H1 (cell line): ENCODE measurements at regions not wholly inside any gene's neighbourhood (a gene's known extent, or its start where the extent isn't known, plus 50 kb on each side); places are given as distances from the start of the nearest gene placed in this dataset.
A peak's percentile ranks its signal among the peaks of the same experiment; 100 is the strongest.

Source experiments
- CTCF ChIA-PET: fragments of 300-600 bp; sonication (Branson Sonifier 250); formaldehyde crosslinking; loops from one replicate; lab custom pipeline; 2021; ENCODE audit not compliant: partially characterized antibody; lab: Charles Lee
- POLR2A ChIA-PET: fragments of 300-600 bp; sonication (Branson Sonifier 250); formaldehyde crosslinking; loops from one replicate; lab custom pipeline; 2021; ENCODE audit warnings: inconsistent platforms; ENCODE audit not compliant: partially characterized antibody; lab: Charles Lee
- DNase-seq, 2 experiments: peaks; one replicate each; pipeline versions ENCODE4 v3.0.0 to v3.0.0-alpha.2; 2010 to 2022; ENCODE audit warnings: low spot score in 2 of 2, low read depth in 1 of 2, mixed read lengths in 1 of 2
- FAIRE-seq: peaks from 2 replicates; lab custom pipeline; 2011; peaks lifted over from hg19 to GRCh38; lab: Jason Lieb, UNC
- H2AFZ ChIP-seq: 2 replicates; pipeline ENCODE4 v1.8.1; 2012; ENCODE audit warnings: low read length, inconsistent platforms
- H2AK5ac ChIP-seq: 2 replicates; pipeline ENCODE4 v1.6.1; 2013; ENCODE audit warnings: low read depth, low read length
- H2BK120ac ChIP-seq: replicated peaks from 2 replicates; pipeline ENCODE3; 2013; ENCODE audit warnings: low read depth, low read length, inconsistent platforms
- H2BK12ac ChIP-seq: 2 replicates; pipeline ENCODE4 v1.6.1; 2013; ENCODE audit warnings: low read depth, low read length
- H2BK15ac ChIP-seq: 2 replicates; pipeline ENCODE4 v1.6.1; 2013; ENCODE audit warnings: low read length
- H2BK20ac ChIP-seq: 2 replicates; pipeline ENCODE4 v1.6.1; 2013; ENCODE audit warnings: low read length
- H2BK5ac ChIP-seq: 2 replicates; pipeline ENCODE4 v1.6.1; 2013; ENCODE audit warnings: low read depth, low read length
- H3K14ac ChIP-seq: 2 replicates; pipeline ENCODE4 v1.6.1; 2013; ENCODE audit warnings: inconsistent platforms; ENCODE audit not compliant: insufficient read length
- H3K18ac ChIP-seq: 2 replicates; pipeline ENCODE4 v1.6.1; 2013; ENCODE audit warnings: low read length; ENCODE audit errors: extremely low read depth
- H3K23ac ChIP-seq: 2 replicates; pipeline ENCODE4 v1.6.1; 2013; ENCODE audit warnings: inconsistent platforms; ENCODE audit not compliant: insufficient read length
- H3K23me2 ChIP-seq: 2 replicates; pipeline ENCODE4 v1.6.1; 2013; ENCODE audit warnings: low read depth, low read length
- H3K27ac ChIP-seq: 2 replicates; pipeline ENCODE4 v1.6.1; 2011; ENCODE audit warnings: low read depth, low read length, inconsistent platforms
- H3K27me3 ChIP-seq, 4 experiments: replicated peaks in 1 of 4; 1 replicate in 1 of 4; 2 replicates in 3 of 4; pipeline versions ENCODE4 v1.6.1 to v1.8.1; 2011 to 2013; ENCODE audit warnings: low read length in 3 of 4, mild to moderate bottlenecking in 3 of 4, inconsistent platforms in 2 of 4, mixed read lengths in 2 of 4, moderate library complexity in 1 of 4; ENCODE audit not compliant: control insufficient read depth in 3 of 4, insufficient read depth in 3 of 4; ENCODE audit errors: extremely low read depth in 1 of 4
- H3K36me3 ChIP-seq, 4 experiments: 2 replicates each; pipeline versions ENCODE4 v1.6.1 to v1.8.1; 2011 to 2013; ENCODE audit warnings: mild to moderate bottlenecking in 4 of 4, low read length in 3 of 4, moderate library complexity in 2 of 4, control low read depth in 1 of 4, inconsistent platforms in 1 of 4; ENCODE audit not compliant: insufficient read depth in 4 of 4, control insufficient read depth in 2 of 4
- H3K4ac ChIP-seq: replicated peaks from 2 replicates; pipeline ENCODE3; 2013; ENCODE audit warnings: low read length, low read depth, mixed read lengths, inconsistent platforms; ENCODE audit not compliant: insufficient read length
- H3K4me1 ChIP-seq, 4 experiments: replicated peaks in 1 of 4; 1 replicate in 1 of 4; 2 replicates in 3 of 4; pipeline versions ENCODE4 v1.6.1 to v1.8.1; 2011 to 2013; ENCODE audit warnings: low read length in 3 of 4, inconsistent platforms in 2 of 4, mixed read lengths in 1 of 4; ENCODE audit not compliant: insufficient read depth in 4 of 4, control insufficient read depth in 3 of 4
- H3K4me2 ChIP-seq, 2 experiments: 2 replicates each; pipeline versions ENCODE4 v1.6.1 to v1.8.1; 2011 to 2013; ENCODE audit warnings: low read depth in 2 of 2, low read length in 2 of 2, control low read depth in 1 of 2, inconsistent platforms in 1 of 2, mild to moderate bottlenecking in 1 of 2; ENCODE audit not compliant: insufficient read depth in 1 of 2
- H3K4me3 ChIP-seq, 4 experiments: fragments of 200-600, 300-600 bp in 1 of 4; sonication (generic), shearing (Covaris generic), sonication (Bioruptor Twin) in 1 of 4; 2 replicates each; pipeline versions ENCODE4 v1.5.1 to v1.8.1; 2011 to 2016; ENCODE audit warnings: low read length in 4 of 4, low read depth in 3 of 4, control low read depth in 2 of 4, inconsistent platforms in 2 of 4, mild to moderate bottlenecking in 2 of 4, mixed read lengths in 1 of 4, moderate library complexity in 1 of 4; ENCODE audit not compliant: insufficient read depth in 2 of 4; ENCODE audit errors: extremely low read depth in 1 of 4
- H3K56ac ChIP-seq: replicated peaks from 2 replicates; pipeline ENCODE3; 2013; ENCODE audit warnings: low read depth, mild to moderate bottlenecking, mixed read lengths, low read length, inconsistent platforms; ENCODE audit not compliant: insufficient read length
- H3K79me1 ChIP-seq: 2 replicates; pipeline ENCODE4 v1.6.1; 2013; ENCODE audit warnings: low read depth, low read length, control low read depth
- H3K79me2 ChIP-seq, 2 experiments: 2 replicates each; pipeline versions ENCODE4 v1.6.1 to v1.8.1; 2012 to 2013; ENCODE audit warnings: low read length in 2 of 2, mild to moderate bottlenecking in 2 of 2, inconsistent platforms in 1 of 2; ENCODE audit not compliant: insufficient read depth in 2 of 2, control insufficient read depth in 1 of 2
- H3K9ac ChIP-seq, 4 experiments: replicated peaks in 1 of 4; 1 replicate in 1 of 4; 2 replicates in 3 of 4; pipeline versions ENCODE4 v1.6.1 to v1.8.1; 2011 to 2013; ENCODE audit warnings: low read depth in 3 of 4, low read length in 3 of 4, control low read depth in 2 of 4, mild to moderate bottlenecking in 2 of 4, moderate library complexity in 2 of 4, inconsistent platforms in 1 of 4; ENCODE audit errors: extremely low read depth in 1 of 4
- H3K9me3 ChIP-seq, 2 experiments: 2 replicates each; pipeline versions ENCODE4 v1.6.1 to v1.8.1; 2012 to 2013; ENCODE audit warnings: mild to moderate bottlenecking in 2 of 2, moderate library complexity in 2 of 2, control low read depth in 1 of 2, inconsistent platforms in 1 of 2, low read depth in 1 of 2, low read length in 1 of 2, mixed read lengths in 1 of 2; ENCODE audit not compliant: insufficient read depth in 2 of 2
- H4K20me1 ChIP-seq, 2 experiments: replicated peaks in 1 of 2; 2 replicates each; pipeline versions ENCODE3 to v1.8.1; 2011 to 2013; ENCODE audit warnings: inconsistent platforms in 2 of 2, low read length in 2 of 2, mild to moderate bottlenecking in 1 of 2; ENCODE audit not compliant: insufficient read depth in 2 of 2, control insufficient read depth in 1 of 2
- H4K5ac ChIP-seq: 2 replicates; pipeline ENCODE4 v1.6.1; 2013; ENCODE audit warnings: low read length, low read depth, mixed read lengths, inconsistent platforms; ENCODE audit not compliant: insufficient read length
- H4K8ac ChIP-seq: 2 replicates; pipeline ENCODE4 v1.8.0; 2013; ENCODE audit warnings: mild to moderate bottlenecking, moderate library complexity, low read length, inconsistent platforms; ENCODE audit not compliant: insufficient read depth; ENCODE audit errors: extremely low read depth
- H4K91ac ChIP-seq: replicated peaks from 2 replicates; pipeline ENCODE3; 2013; ENCODE audit warnings: low read length, mixed read lengths, inconsistent platforms; ENCODE audit not compliant: insufficient read length
- CBX5 ChIP-seq: fragments of 300-800, 300-1000 bp; sonication (generic); IDR thresholded peaks from 2 replicates; pipeline ENCODE4 v1.7.1; 2016; ENCODE audit warnings: antibody characterized with exemption, low read length, low read depth
- CEBPB ChIP-seq: IDR thresholded peaks from 2 replicates; pipeline ENCODE4 v1.6.1; 2012; ENCODE audit warnings: low read depth, low read length
- CHD1 ChIP-seq: IDR thresholded peaks from 2 replicates; pipeline ENCODE4 v1.6.1; 2012; ENCODE audit warnings: low read depth, low read length, improper control_type of control experiment
- EZH2 ChIP-seq: fragments of 200-600 bp; sonication (generic); IDR thresholded peaks from 2 replicates; pipeline ENCODE4 v1.7.1; 2012; ENCODE audit warnings: low read depth, mild to moderate bottlenecking, moderate library complexity, low read length, inconsistent platforms; ENCODE audit not compliant: severe bottlenecking
- HDAC2 ChIP-seq, 2 experiments: fragments of 300-600 bp in 1 of 2; sonication (generic) in 1 of 2; IDR thresholded peaks; 2 replicates each; pipeline ENCODE4 v1.6.1; 2011 to 2012; ENCODE audit warnings: low read depth in 2 of 2, low read length in 2 of 2, mild to moderate bottlenecking in 2 of 2, moderate library complexity in 2 of 2, borderline replicate concordance in 1 of 2, inconsistent platforms in 1 of 2
- JUN ChIP-seq: IDR thresholded peaks from 2 replicates; pipeline ENCODE4 v1.6.1; 2011; ENCODE audit warnings: low read depth, mild to moderate bottlenecking, improper control_type of control experiment, low read length
- POU5F1 ChIP-seq: IDR thresholded peaks from 2 replicates; pipeline ENCODE4 v1.6.1; 2011; ENCODE audit warnings: low read depth, mild to moderate bottlenecking, low read length, moderate library complexity
- TEAD4 ChIP-seq: IDR thresholded peaks from 2 replicates; pipeline ENCODE4 v1.6.1; 2012; ENCODE audit warnings: low read depth, low read length, inconsistent platforms, mixed read lengths
- USF2 ChIP-seq: IDR thresholded peaks from 2 replicates; pipeline ENCODE4 v1.6.1; 2011; ENCODE audit warnings: low read length, improper control_type of control experiment
- ZNF274 ChIP-seq: IDR thresholded peaks from 2 replicates; pipeline ENCODE4 v1.7.0; 2012; ENCODE audit warnings: low read length, borderline replicate concordance; ENCODE audit errors: extremely low read depth
- WGBS, 2 experiments: shearing (Covaris generic) in 1 of 2; methylation state at CpG; one replicate each; pipeline versions ENCODE4 v1.1.6 to v1.1.7; 2013 to 2015; ENCODE audit warnings: low lambda C conversion rate in 2 of 2, mixed read lengths in 2 of 2, inconsistent platforms in 1 of 2, low coverage in 1 of 2, missing lambda C conversion rate in 1 of 2; ENCODE audit not compliant: insufficient replicate concordance in 2 of 2, insufficient coverage in 1 of 2, insufficient read length in 1 of 2; ENCODE audit errors: extremely low coverage in 1 of 2, missing lambda C conversion rate in 1 of 2; 5-methylcytosine and 5-hydroxymethylcytosine counted together

DNA sequence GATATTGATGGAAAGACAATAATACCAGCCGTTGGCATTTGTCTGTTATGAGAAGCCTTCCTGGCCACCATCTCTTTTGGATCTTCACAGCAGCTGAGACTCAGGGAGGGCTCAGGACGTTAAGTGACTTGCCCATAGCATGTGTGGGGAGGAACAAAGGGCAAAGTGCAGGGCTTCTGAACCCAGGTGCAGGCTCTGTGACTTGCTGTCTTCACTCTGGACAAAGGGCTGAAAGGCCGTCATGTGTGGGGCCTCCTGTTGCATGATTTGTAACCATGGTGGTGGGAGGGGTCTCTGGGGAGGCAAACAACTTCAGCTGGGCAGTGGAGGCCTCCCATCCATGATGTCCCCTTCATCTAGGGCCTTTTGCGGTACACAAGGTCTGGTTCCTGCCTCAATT is 65.5 kb upstream of the SIX2 start:
- no peaks in the 10 kb centered on the region for H3K23me2 ChIP-seq

More for the DNA sequence above, 65.5 kb upstream of the SIX2 start:
- Histone ChIP-seq H2BK120ac (no peak overlapping the region), H3K79me2 (no peaks in the 10 kb centered on the region), H4K91ac (no peak overlapping the region), H2AK5ac (no peak overlapping the region; the same call in 1 of the 2 replicates), H3K14ac (no peak overlapping the region), H3K23ac (no peak overlapping the region), H3K9me3 (no peaks in the 10 kb centered on the region), H3K4me1 (peaks cover 3 to 7% (median 4%) of the 10 kb centered on the region in 4 experiments; a peak in 5 of 7 replicates), H3K36me3 (no peaks in the 10 kb centered on the region), H4K8ac (no peak overlapping the region), H2BK15ac (no peak overlapping the region; the same call in 1 of the 2 replicates), H4K20me1 (no peaks in the 10 kb centered on the region), H3K4me2 (no peak overlapping the region), H3K79me1 (no peaks in the 10 kb centered on the region), H3K4ac (no peak overlapping the region), H2BK12ac (peak overlapping the region; percentile 41; the same call in 1 of the 2 replicates), H3K4me3 (no peak overlapping the region), H4K5ac (no peak overlapping the region), H2BK20ac (peak overlapping the region; percentile 62), H2AFZ (no peak overlapping the region), H2BK5ac (0 out of 2 replicates have a peak overlapping the region, but pooled peaks have one; percentile 22), H3K56ac (no peak overlapping the region), H3K18ac (no peak overlapping the region), H3K9ac (no peak overlapping the region), H3K27me3 (no peaks in the 10 kb centered on the region; a peak in 1 of 7 replicates), H3K27ac (no peak overlapping the region)
- TF ChIP-seq EZH2: no peak
- TF ChIP-seq ZNF274: no peak
- TF ChIP-seq POU5F1: no peak
- no peak for TF ChIP-seq CBX5
- no peak for TF ChIP-seq CHD1
- TF ChIP-seq HDAC2 (IDR thresholded peaks at IDR 0.05; ENCODE audit: borderline replicate concordance in 1 of 2, low read depth in 2 of 2, low read length in 2 of 2): no peak
- TF ChIP-seq USF2: no peak
- no peak for TF ChIP-seq CEBPB
- no peak for TF ChIP-seq TEAD4
- no peak for TF ChIP-seq JUN
- WGBS, 2 experiments: 92% methylated on average over 4 of the region's 4 CpGs; no CpG with 5 or more reads in 1 of the 2 experiments
- FAIRE-seq (no peak), DNase-seq (peak in 1 of 2 experiments; percentile 34)
- ChIA-PET CTCF (no interaction called here), POLR2A (interaction anchor here (1.3 kb wide), 1 partner anchor 10 kb away, joined by 3 read pairs; no protein-coding TSS in a partner anchor)
